ENCODE measurements at regions not wholly inside any gene's neighbourhood (a gene's known extent, or its start where the extent isn't known, plus 50 kb on each side); places are given as distances from the start of the nearest gene placed in this dataset.

- no peak for TF ChIP-seq CTCF (IDR thresholded peaks at IDR 0.05)
- TF ChIP-seq POLR2A (IDR thresholded peaks at IDR 0.05) = no peak
Observed at GRCh38 chr6:147947521-147947920, 395.1 kb upstream of the SASH1 start.

Measured in tibial nerve (tissue), 3 donors.